ENCODE measurements at regions not wholly inside any gene's neighbourhood (a gene's known extent, or its start where the extent isn't known, plus 50 kb on each side); places are given as distances from the start of the nearest gene placed in this dataset.

- no peak for DNase-seq (ENCODE audit: low read depth, low spot score)
Measured at GRCh38 chr14:25150934-25151790, 101.2 kb upstream of the STXBP6 start.

GRCh38 chr14:25150401-25150800 lies 100.5 kb upstream of the STXBP6 start:
- DNase-seq (ENCODE audit: low read depth, low spot score), result no peak

- no peak for DNase-seq (ENCODE audit: low read depth, low spot score)
Measured at GRCh38 chr14:25140411-25140810, 90.5 kb upstream of the STXBP6 start.

GRCh38 chr14:25136811-25137210 lies 86.9 kb upstream of the STXBP6 start:
- DNase-seq (ENCODE audit: low read depth, low spot score), result no peak

- no peak for DNase-seq (ENCODE audit: low read depth, low spot score)
Measured at GRCh38 chr14:25134184-25134583, 84.2 kb upstream of the STXBP6 start.

- peak; percentile 1 for DNase-seq (ENCODE audit: low read depth, low spot score)
Measured at GRCh38 chr14:25132732-25133422, 82.9 kb upstream of the STXBP6 start.

- no peak for DNase-seq (ENCODE audit: low read depth, low spot score)
Measured at GRCh38 chr14:25132094-25132493, 82.1 kb upstream of the STXBP6 start.

GRCh38 chr14:25122843-25123242 lies 72.9 kb upstream of the STXBP6 start:
- DNase-seq (ENCODE audit: low read depth, low spot score), result no peak

- DNase-seq (ENCODE audit: low read depth, low spot score), result no peak
Measured at GRCh38 chr14:25122211-25122610, 72.3 kb upstream of the STXBP6 start.

GRCh38 chr14:25121337-25122129 lies 71.6 kb upstream of the STXBP6 start:
- no peak for DNase-seq (ENCODE audit: low read depth, low spot score)

- DNase-seq (ENCODE audit: low read depth, low spot score), result no peak
Measured at GRCh38 chr14:25120261-25120660, 70.3 kb upstream of the STXBP6 start.

- no peak for DNase-seq (ENCODE audit: low read depth, low spot score)
Measured at GRCh38 chr14:25118671-25119070, 68.7 kb upstream of the STXBP6 start.

- no peak for DNase-seq (ENCODE audit: low read depth, low spot score)
Measured at GRCh38 chr14:25117342-25117741, 67.4 kb upstream of the STXBP6 start.

- DNase-seq (ENCODE audit: low read depth, low spot score), result no peak
Measured at GRCh38 chr14:25116607-25117006, 66.7 kb upstream of the STXBP6 start.

- no peak for DNase-seq (ENCODE audit: low read depth, low spot score)
Measured at GRCh38 chr14:25113394-25113793, 63.4 kb upstream of the STXBP6 start.

GRCh38 chr14:25111061-25111601 lies 61.2 kb upstream of the STXBP6 start:
- DNase-seq (ENCODE audit: low read depth, low spot score), result no peak

GRCh38 chr14:25110106-25110505 lies 60.2 kb upstream of the STXBP6 start:
- DNase-seq (ENCODE audit: low read depth, low spot score), result no peak

- DNase-seq (ENCODE audit: low read depth, low spot score), result no peak
Measured at GRCh38 chr14:25108959-25109358, 59.0 kb upstream of the STXBP6 start.

- no peak for DNase-seq (ENCODE audit: low read depth, low spot score)
Measured at GRCh38 chr14:25108291-25108690, 58.3 kb upstream of the STXBP6 start.

GRCh38 chr14:25103820-25104219 lies 53.9 kb upstream of the STXBP6 start:
- no peak for DNase-seq (ENCODE audit: low read depth, low spot score)

- no peak for DNase-seq (ENCODE audit: low read depth, low spot score)
Measured at GRCh38 chr14:25103271-25103670, 53.3 kb upstream of the STXBP6 start.

- DNase-seq (ENCODE audit: low read depth, low spot score), result no peak
Measured at GRCh38 chr14:25102788-25103187, 52.8 kb upstream of the STXBP6 start.

Measured in activated CD4-positive, CD25-positive, alpha-beta regulatory T cell treated with anti-CD3 and anti-CD28 coated beads, Interleukin-2, amount 50 U/mL, for 16 hours (primary cell).